ENCODE measurements at regions not wholly inside any gene's neighbourhood (a gene's known extent, or its start where the extent isn't known, plus 50 kb on each side); places are given as distances from the start of the nearest gene placed in this dataset.
A peak's percentile ranks its signal among the peaks of the same experiment; 100 is the strongest.

DNA sequence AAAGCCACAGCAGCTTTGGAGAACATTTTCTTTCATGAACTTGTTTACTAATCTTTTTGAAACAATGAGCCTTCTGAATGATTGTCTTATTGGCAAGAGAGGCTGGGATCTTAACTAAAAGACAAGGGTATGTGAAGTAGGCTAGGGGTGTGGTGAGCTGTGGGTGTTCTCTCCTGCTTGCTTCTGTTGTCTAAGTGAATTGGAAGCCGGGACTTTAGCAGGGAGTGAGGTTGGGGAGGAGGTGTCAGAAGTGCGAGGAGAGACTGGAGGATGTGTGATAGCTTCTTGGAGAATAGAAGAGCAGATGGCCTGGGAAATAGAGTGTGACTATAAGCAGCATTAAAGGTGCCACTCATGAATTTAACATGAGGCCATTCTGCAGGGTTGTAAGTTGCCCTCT is 562.8 kb downstream of the UTRN start:
- peaks cover 48% of the 10 kb centered on the region for H3K36me3 Mint-ChIP-seq (ENCODE audit: low read depth)
- H3K9me3 Mint-ChIP-seq, result no peaks in the 10 kb centered on the region
- no peaks in the 10 kb centered on the region for H3K27me3 Mint-ChIP-seq
- no peak overlapping the region for H3K4me3 Mint-ChIP-seq
- H3K27ac Mint-ChIP-seq, result peak overlapping the region; percentile 23
- H3K4me1 Mint-ChIP-seq (ENCODE audit: low read depth), result no peaks in the 10 kb centered on the region

DNA sequence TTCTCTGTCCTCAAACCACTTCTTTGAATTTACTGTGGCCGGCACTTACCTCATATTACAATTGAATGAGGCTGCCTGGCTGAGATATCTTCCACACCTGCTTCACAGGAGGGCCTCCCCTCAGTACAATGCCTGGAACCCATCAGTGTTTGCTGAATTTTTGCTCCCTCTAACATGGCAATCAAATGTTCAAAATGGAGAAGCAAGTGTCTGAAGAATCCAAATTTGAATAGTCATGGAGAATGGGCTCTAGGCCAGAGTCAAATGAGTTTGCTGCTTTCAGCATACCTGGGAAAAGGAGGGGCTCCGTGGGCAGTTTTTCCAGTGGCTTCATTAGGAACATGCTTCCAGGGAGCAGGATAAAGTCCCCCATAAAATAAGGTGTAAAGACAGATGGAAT is 564.8 kb downstream of the UTRN start:
- H3K36me3 Mint-ChIP-seq (ENCODE audit: low read depth), result peaks cover 41% of the 10 kb centered on the region
- no peak overlapping the region for H3K4me3 Mint-ChIP-seq
- no peaks in the 10 kb centered on the region for H3K9me3 Mint-ChIP-seq
- H3K4me1 Mint-ChIP-seq (ENCODE audit: low read depth), result peaks cover 5% of the 10 kb centered on the region
- H3K27me3 Mint-ChIP-seq, result no peaks in the 10 kb centered on the region
- no peak overlapping the region for H3K27ac Mint-ChIP-seq

- Mint-ChIP-seq H3K4me1 (ENCODE audit: low read depth) (peaks cover 5% of the 10 kb centered on the region), H3K9me3 (peaks cover 3% of the 10 kb centered on the region), H3K4me3 (no peak overlapping the region), H3K27me3 (no peaks in the 10 kb centered on the region), H3K27ac (peak overlapping the region; percentile 48), H3K36me3 (ENCODE audit: low read depth) (peaks cover 20% of the 10 kb centered on the region)
These were observed 568.5 kb downstream of the UTRN start for GRCh38 chr6:144853603-144854002.

GRCh38 chr6:144854654-144855053 is 569.5 kb downstream of the UTRN start:
- Mint-ChIP-seq H3K27me3 (no peaks in the 10 kb centered on the region), H3K4me3 (no peak overlapping the region), H3K4me1 (ENCODE audit: low read depth) (peaks cover 5% of the 10 kb centered on the region), H3K36me3 (ENCODE audit: low read depth) (peaks cover 14% of the 10 kb centered on the region), H3K27ac (no peak overlapping the region), H3K9me3 (peaks cover 3% of the 10 kb centered on the region)

DNA sequence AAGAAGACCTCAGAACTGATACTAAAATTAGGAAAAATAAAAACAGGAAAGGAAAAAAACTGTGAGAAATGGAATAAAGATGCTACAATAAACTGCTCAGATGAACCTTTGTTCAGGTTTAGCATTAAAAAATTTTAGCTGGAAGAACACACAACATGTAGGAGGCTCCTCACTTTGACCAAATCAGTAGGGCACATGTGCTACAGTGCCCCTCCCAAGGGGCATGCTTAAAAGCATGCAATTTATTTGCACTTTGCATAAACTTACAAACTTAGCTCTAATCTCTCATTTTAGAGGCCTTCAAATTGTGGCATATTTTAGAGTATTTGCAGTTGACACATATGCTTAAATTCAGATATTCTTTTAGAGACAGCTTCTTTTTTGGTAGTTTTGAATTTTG is 570.2 kb downstream of the UTRN start:
- no peak overlapping the region for H3K4me3 Mint-ChIP-seq
- peaks cover 12% of the 10 kb centered on the region for H3K36me3 Mint-ChIP-seq (ENCODE audit: low read depth)
- H3K27me3 Mint-ChIP-seq, result no peaks in the 10 kb centered on the region
- no peak overlapping the region for H3K27ac Mint-ChIP-seq
- peaks cover 5% of the 10 kb centered on the region for H3K4me1 Mint-ChIP-seq (ENCODE audit: low read depth)
- H3K9me3 Mint-ChIP-seq, result peaks cover 3% of the 10 kb centered on the region

DNA sequence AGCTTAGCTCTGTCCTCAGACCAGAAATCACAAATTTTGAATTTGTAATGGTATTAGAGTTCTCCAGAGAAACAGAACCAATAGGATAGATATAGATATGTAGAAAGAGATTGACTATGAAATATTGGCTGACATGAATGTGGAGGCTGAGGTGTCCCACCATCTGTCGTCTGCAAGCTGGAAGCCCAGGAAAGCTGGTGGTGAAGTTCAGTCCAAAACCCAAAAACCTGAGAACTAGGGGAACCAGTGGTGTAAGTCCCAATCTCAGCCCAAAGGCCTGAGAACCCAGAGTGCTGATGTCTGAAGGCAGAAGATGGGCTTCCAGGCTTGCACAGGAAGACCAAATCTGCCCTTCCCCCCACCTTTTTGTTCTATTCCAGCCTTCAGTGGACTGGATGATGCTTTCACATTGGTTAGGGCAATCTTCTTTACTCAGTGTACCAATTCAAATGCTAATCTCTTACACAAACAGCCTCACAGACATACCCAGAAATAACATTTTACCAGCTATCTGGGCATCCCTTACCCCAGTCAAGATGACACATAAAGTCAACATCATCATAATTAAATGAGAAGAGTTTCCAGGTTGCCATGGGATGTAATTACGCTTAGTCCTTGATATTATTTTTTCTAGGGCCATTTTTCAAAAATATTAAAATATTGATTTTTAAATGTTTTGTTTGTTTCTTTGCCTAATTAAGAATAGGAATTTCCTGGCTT is 570.8 kb downstream of the UTRN start:
- peaks cover 3% of the 10 kb centered on the region for H3K9me3 Mint-ChIP-seq
- H3K27me3 Mint-ChIP-seq, result no peaks in the 10 kb centered on the region
- H3K36me3 Mint-ChIP-seq (ENCODE audit: low read depth), result peaks cover 6% of the 10 kb centered on the region
- no peak overlapping the region for H3K27ac Mint-ChIP-seq
- H3K4me3 Mint-ChIP-seq, result no peak overlapping the region
- peaks cover 5% of the 10 kb centered on the region for H3K4me1 Mint-ChIP-seq (ENCODE audit: low read depth)

DNA sequence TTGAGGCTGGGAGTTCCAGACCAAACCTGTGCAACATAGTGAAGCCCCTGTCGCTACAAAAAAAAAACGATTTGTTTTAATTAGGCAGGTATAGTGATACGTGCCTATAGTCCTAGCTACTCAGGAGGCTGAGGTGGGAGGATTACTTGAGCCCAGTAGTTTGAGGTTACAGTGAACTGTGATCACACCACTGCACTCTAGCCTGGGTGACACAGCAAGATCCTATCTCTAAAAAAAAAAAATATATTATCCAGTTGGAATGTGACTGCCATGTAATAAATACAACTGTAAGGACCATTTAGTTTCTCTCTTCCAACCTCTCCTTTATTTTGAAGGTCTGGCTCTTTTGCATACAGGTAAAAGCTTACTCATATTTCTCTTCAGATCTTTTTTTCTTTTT is 571.5 kb downstream of the UTRN start:
- Mint-ChIP-seq H3K36me3 (ENCODE audit: low read depth) (peaks cover 3% of the 10 kb centered on the region), H3K4me3 (no peak overlapping the region), H3K4me1 (ENCODE audit: low read depth) (peaks cover 5% of the 10 kb centered on the region), H3K9me3 (peaks cover 3% of the 10 kb centered on the region), H3K27me3 (no peaks in the 10 kb centered on the region), H3K27ac (no peak overlapping the region)

GRCh38 chr6:144857086-144857485 is 572.0 kb downstream of the UTRN start:
- H3K27ac Mint-ChIP-seq, result no peak overlapping the region

DNA sequence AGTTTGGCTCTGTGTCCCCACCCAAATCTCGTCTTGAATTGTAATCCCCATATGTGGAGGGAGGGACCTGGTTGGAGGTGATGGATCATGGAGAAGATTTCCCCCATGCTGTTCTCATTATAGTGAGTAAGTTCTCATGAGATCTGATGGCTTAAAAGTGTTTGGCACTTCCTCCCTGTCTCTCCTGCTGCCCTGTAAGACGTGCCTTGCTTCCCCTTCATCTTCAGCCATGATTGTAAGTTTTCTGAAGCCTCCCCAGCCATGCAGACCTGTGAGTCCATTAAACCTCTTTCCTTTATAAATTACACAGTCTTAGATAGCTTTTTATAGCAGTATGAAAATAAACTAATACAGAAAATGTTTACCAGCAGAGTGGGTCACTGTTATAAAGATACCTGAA is 577.6 kb downstream of the UTRN start:
- peaks cover 20% of the 10 kb centered on the region for H3K27me3 Mint-ChIP-seq
- no peaks in the 10 kb centered on the region for H3K36me3 Mint-ChIP-seq (ENCODE audit: low read depth)
- H3K9me3 Mint-ChIP-seq, result peaks cover 7% of the 10 kb centered on the region
- no peak overlapping the region for H3K27ac Mint-ChIP-seq
- H3K4me3 Mint-ChIP-seq, result no peak overlapping the region
- no peaks in the 10 kb centered on the region for H3K4me1 Mint-ChIP-seq (ENCODE audit: low read depth)

More at GRCh38 chr6:144857086-144857485, 572.0 kb downstream of the UTRN start:
- Mint-ChIP-seq H3K36me3 (ENCODE audit: low read depth) (no peaks in the 10 kb centered on the region), H3K27me3 (no peaks in the 10 kb centered on the region), H3K4me1 (ENCODE audit: low read depth) (peaks cover 5% of the 10 kb centered on the region), H3K4me3 (no peak overlapping the region), H3K9me3 (peaks cover 3% of the 10 kb centered on the region)

DNA sequence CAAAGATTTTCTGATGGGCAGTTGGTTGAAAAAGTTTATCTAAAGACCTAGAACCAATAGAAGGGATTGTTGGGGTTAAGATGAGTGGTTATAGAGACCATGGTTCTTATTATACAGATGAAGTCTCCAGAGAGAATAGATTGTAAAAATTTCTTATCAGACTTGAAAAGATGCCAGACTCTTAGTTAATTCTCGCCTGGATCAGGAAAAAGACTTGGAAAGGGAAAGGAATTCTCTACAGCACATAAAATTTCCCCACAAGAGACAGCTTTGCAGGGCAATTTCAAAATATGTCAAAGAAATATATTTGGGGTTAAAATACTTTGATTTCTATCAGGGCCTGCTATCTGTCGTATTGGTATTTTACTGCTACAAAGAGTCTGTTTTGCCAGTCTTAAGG is 582.6 kb downstream of the UTRN start:
- Mint-ChIP-seq H3K9me3 (peaks cover 7% of the 10 kb centered on the region), H3K4me1 (ENCODE audit: low read depth) (no peaks in the 10 kb centered on the region), H3K27ac (no peak overlapping the region), H3K27me3 (peaks cover 19% of the 10 kb centered on the region), H3K4me3 (no peak overlapping the region), H3K36me3 (ENCODE audit: low read depth) (no peaks in the 10 kb centered on the region)

GRCh38 chr6:144870782-144871181 is 585.6 kb downstream of the UTRN start:
- H3K4me3 Mint-ChIP-seq, result no peak overlapping the region
- H3K9me3 Mint-ChIP-seq, result no peaks in the 10 kb centered on the region
- H3K36me3 Mint-ChIP-seq (ENCODE audit: low read depth), result no peaks in the 10 kb centered on the region
- H3K27me3 Mint-ChIP-seq, result peaks cover 3% of the 10 kb centered on the region
- no peak overlapping the region for H3K27ac Mint-ChIP-seq
- H3K4me1 Mint-ChIP-seq (ENCODE audit: low read depth), result no peaks in the 10 kb centered on the region

GRCh38 chr6:144873623-144874378 is 588.7 kb downstream of the UTRN start:
- H3K27me3 Mint-ChIP-seq, result peaks cover 22% of the 10 kb centered on the region
- H3K9me3 Mint-ChIP-seq, result no peaks in the 10 kb centered on the region
- H3K4me3 Mint-ChIP-seq, result no peak overlapping the region
- no peak overlapping the region for H3K27ac Mint-ChIP-seq
- no peaks in the 10 kb centered on the region for H3K4me1 Mint-ChIP-seq (ENCODE audit: low read depth)
- H3K36me3 Mint-ChIP-seq (ENCODE audit: low read depth), result no peaks in the 10 kb centered on the region

DNA sequence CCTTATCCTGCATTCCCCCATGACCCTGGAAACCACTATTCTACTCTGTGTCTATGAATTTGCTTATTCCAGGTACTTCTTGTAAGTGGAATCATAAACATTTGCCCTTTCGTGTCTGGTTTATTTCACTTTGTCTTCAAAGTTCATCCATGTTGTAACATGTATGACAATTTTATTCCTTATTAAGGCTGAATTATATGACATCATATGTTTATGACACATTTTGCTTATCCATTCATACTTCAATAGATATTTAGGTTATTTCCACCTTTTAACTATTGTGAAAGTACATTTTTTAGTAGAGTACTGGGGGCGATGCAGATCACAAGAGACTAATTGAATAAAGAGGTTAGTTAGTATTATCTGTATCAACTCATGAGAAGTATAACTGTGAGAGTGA is 591.6 kb downstream of the UTRN start:
- Mint-ChIP-seq H3K4me1 (ENCODE audit: low read depth) (no peaks in the 10 kb centered on the region), H3K9me3 (no peaks in the 10 kb centered on the region), H3K4me3 (no peak overlapping the region), H3K27me3 (peaks cover 25% of the 10 kb centered on the region), H3K36me3 (ENCODE audit: low read depth) (no peaks in the 10 kb centered on the region), H3K27ac (no peak overlapping the region)

DNA sequence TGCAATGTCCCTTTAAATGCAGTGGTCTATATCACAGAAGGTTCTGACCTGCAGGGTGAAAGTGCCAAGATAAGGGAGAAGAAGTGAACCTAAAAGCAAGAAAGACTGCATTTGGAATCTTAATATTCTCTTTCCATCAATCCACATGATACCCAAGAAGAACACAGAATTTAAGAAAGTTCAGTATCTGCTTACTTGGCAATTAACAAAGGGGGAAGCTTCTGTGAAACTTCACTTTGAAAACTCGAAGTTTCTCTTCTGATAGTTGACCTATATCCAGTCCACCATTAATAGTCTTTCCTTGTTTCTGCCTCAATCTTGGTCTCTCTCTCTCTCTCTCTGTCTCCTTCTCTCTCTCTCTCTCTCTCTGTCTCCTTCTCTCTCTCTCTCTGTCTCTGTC is 592.0 kb downstream of the UTRN start:
- H3K4me3 Mint-ChIP-seq, result no peak overlapping the region
- H3K4me1 Mint-ChIP-seq (ENCODE audit: low read depth), result no peaks in the 10 kb centered on the region
- H3K27me3 Mint-ChIP-seq, result peaks cover 28% of the 10 kb centered on the region
- no peaks in the 10 kb centered on the region for H3K9me3 Mint-ChIP-seq
- H3K36me3 Mint-ChIP-seq (ENCODE audit: low read depth), result no peaks in the 10 kb centered on the region
- no peak overlapping the region for H3K27ac Mint-ChIP-seq

- H3K4me3 Mint-ChIP-seq, result no peak overlapping the region
- H3K27ac Mint-ChIP-seq, result no peak overlapping the region
- H3K27me3 Mint-ChIP-seq, result peaks cover 28% of the 10 kb centered on the region
- H3K4me1 Mint-ChIP-seq (ENCODE audit: low read depth), result no peaks in the 10 kb centered on the region
- H3K9me3 Mint-ChIP-seq, result no peaks in the 10 kb centered on the region
- H3K36me3 Mint-ChIP-seq (ENCODE audit: low read depth), result no peaks in the 10 kb centered on the region
These were observed 593.4 kb downstream of the UTRN start for GRCh38 chr6:144878577-144878976.
